ENCODE measurements at regions not wholly inside any gene's neighbourhood (a gene's known extent, or its start where the extent isn't known, plus 50 kb on each side); places are given as distances from the start of the nearest gene placed in this dataset.

- Histone ChIP-seq H2AFZ (ENCODE audit: low read length) (no peak overlapping the region), H3K4me3 (ENCODE audit: low read depth, low read length, poor library complexity, severe bottlenecking) (no peak overlapping the region), H3F3A (ENCODE audit: insufficient read depth, low read length) (no peaks in the 10 kb centered on the region), H3K27me3 (ENCODE audit: insufficient read depth, low read length) (no peaks in the 10 kb centered on the region), H3K9me2 (ENCODE audit: low read depth, low read length) (no peaks in the 10 kb centered on the region), H4K20me1 (ENCODE audit: insufficient read depth, low read length) (no peaks in the 10 kb centered on the region), H3K79me2 (ENCODE audit: insufficient read depth, low read length) (no peaks in the 10 kb centered on the region), H3K36me3 (ENCODE audit: insufficient read depth, low read length) (no peaks in the 10 kb centered on the region), H3K9me3 (ENCODE audit: low read length) (no peaks in the 10 kb centered on the region), H3K27ac (ENCODE audit: low read depth, low read length, poor library complexity, severe bottlenecking) (no peak overlapping the region), H3K4me2 (ENCODE audit: low read length) (no peak overlapping the region), H3K9ac (ENCODE audit: low read length) (no peak overlapping the region), H3K4me1 (ENCODE audit: insufficient read depth, low read length, severe bottlenecking) (no peaks in the 10 kb centered on the region)
- TF ChIP-seq CTCF (IDR thresholded peaks at IDR 0.05; ENCODE audit: low read length) = no peak
- TF ChIP-seq EZH2 (IDR thresholded peaks at IDR 0.05; ENCODE audit: borderline replicate concordance, low read length) = no peak
These were observed 957.1 kb upstream of the SOX9 start for GRCh38 chr17:71163813-71164122.

GRCh38 chr17:71164561-71164960 lies 956.3 kb upstream of the SOX9 start:
- Histone ChIP-seq H3K9me2 (ENCODE audit: low read depth, low read length) (no peaks in the 10 kb centered on the region), H3F3A (ENCODE audit: insufficient read depth, low read length) (no peaks in the 10 kb centered on the region), H2AFZ (ENCODE audit: low read length) (no peak overlapping the region), H3K79me2 (ENCODE audit: insufficient read depth, low read length) (no peaks in the 10 kb centered on the region), H4K20me1 (ENCODE audit: insufficient read depth, low read length) (no peaks in the 10 kb centered on the region), H3K27me3 (ENCODE audit: insufficient read depth, low read length) (no peaks in the 10 kb centered on the region), H3K4me3 (ENCODE audit: low read depth, low read length, poor library complexity, severe bottlenecking) (no peak overlapping the region), H3K4me1 (ENCODE audit: insufficient read depth, low read length, severe bottlenecking) (no peaks in the 10 kb centered on the region), H3K36me3 (ENCODE audit: insufficient read depth, low read length) (no peaks in the 10 kb centered on the region), H3K27ac (ENCODE audit: low read depth, low read length, poor library complexity, severe bottlenecking) (no peak overlapping the region), H3K9ac (ENCODE audit: low read length) (no peak overlapping the region), H3K4me2 (ENCODE audit: low read length) (no peak overlapping the region), H3K9me3 (ENCODE audit: low read length) (no peaks in the 10 kb centered on the region)
- TF ChIP-seq CTCF (IDR thresholded peaks at IDR 0.05; ENCODE audit: low read length) (no peak), EZH2 (IDR thresholded peaks at IDR 0.05; ENCODE audit: borderline replicate concordance, low read length) (no peak)

DNA sequence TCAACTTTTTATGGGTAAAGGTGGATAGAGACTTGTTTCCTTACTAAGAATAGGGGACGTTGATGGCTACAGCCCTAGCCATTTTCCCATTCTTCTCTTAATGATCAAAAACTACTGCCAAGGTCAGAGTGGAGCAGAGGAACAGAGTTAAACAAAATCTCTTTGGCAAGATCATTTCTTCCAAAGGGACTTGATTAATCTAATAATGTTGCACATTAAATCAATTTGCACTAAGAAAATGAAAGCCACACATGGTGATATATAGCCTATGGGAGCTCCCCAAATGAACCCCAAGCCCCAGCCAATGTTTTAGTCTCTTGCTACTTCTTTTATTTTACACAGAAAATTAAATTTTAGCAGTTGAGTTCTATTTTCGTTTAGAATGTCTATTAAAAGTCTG lies 954.5 kb upstream of the SOX9 start:
- no peak overlapping the region for H3K4me3 ChIP-seq (ENCODE audit: low read depth, low read length, poor library complexity, severe bottlenecking)
- H3K27me3 ChIP-seq (ENCODE audit: insufficient read depth, low read length) = no peaks in the 10 kb centered on the region
- no peaks in the 10 kb centered on the region for H3K4me1 ChIP-seq (ENCODE audit: insufficient read depth, low read length, severe bottlenecking)
- H3K9ac ChIP-seq (ENCODE audit: low read length) = no peak overlapping the region
- H3K27ac ChIP-seq (ENCODE audit: low read depth, low read length, poor library complexity, severe bottlenecking) = no peak overlapping the region
- H3F3A ChIP-seq (ENCODE audit: insufficient read depth, low read length) = no peaks in the 10 kb centered on the region
- no peak overlapping the region for H2AFZ ChIP-seq (ENCODE audit: low read length)
- H3K79me2 ChIP-seq (ENCODE audit: insufficient read depth, low read length) = no peaks in the 10 kb centered on the region
- no peaks in the 10 kb centered on the region for H4K20me1 ChIP-seq (ENCODE audit: insufficient read depth, low read length)
- no peaks in the 10 kb centered on the region for H3K9me3 ChIP-seq (ENCODE audit: low read length)
- no peaks in the 10 kb centered on the region for H3K36me3 ChIP-seq (ENCODE audit: insufficient read depth, low read length)
- no peak overlapping the region for H3K4me2 ChIP-seq (ENCODE audit: low read length)
- TF ChIP-seq CTCF (IDR thresholded peaks at IDR 0.05; ENCODE audit: low read length) (no peak), EZH2 (IDR thresholded peaks at IDR 0.05; ENCODE audit: borderline replicate concordance, low read length) (no peak)
- H3K9me2 ChIP-seq (ENCODE audit: low read depth, low read length) = no peaks in the 10 kb centered on the region

Data from OCI-LY1 (cell line).